ENCODE measurements at regions not wholly inside any gene's neighbourhood (a gene's known extent, or its start where the extent isn't known, plus 50 kb on each side); places are given as distances from the start of the nearest gene placed in this dataset.

DNA sequence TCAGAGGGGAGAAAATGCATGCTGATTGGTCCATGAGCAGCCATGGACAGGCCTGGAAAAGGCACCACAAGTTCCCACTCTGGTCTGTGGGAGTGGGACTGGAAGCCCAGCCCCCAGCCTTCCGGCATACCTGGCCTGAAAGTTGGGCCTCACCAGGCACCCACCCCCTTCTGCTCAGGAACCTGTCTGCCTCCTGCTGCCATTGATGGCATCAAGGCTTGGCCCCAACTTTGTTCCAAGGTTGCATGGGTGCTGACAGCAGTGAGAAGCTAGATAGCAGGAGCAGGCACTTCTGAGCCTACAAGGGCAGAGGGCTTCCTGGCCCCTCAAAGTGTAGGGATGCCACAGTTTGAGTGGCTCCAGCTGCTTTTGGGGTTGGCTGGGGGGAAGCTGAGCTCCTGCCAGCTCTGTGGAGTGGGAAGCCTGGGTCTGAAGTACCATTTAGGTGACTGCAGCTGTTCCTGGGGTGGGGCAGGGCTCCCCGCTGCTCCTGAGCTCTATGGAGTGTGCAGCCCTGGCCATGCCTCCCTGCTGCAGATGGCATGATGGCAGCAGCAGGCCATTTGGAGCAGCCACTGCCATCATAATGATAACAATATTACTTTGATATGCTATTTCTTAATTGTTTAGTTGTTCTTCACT, 1054.1 kb upstream of the GBE1 start:
- in situ Hi-C loops (cut with HindIII; ENCODE audit: low sequenced_read_pairs) = no loop called here
- TF ChIP-seq, protein P1, sequence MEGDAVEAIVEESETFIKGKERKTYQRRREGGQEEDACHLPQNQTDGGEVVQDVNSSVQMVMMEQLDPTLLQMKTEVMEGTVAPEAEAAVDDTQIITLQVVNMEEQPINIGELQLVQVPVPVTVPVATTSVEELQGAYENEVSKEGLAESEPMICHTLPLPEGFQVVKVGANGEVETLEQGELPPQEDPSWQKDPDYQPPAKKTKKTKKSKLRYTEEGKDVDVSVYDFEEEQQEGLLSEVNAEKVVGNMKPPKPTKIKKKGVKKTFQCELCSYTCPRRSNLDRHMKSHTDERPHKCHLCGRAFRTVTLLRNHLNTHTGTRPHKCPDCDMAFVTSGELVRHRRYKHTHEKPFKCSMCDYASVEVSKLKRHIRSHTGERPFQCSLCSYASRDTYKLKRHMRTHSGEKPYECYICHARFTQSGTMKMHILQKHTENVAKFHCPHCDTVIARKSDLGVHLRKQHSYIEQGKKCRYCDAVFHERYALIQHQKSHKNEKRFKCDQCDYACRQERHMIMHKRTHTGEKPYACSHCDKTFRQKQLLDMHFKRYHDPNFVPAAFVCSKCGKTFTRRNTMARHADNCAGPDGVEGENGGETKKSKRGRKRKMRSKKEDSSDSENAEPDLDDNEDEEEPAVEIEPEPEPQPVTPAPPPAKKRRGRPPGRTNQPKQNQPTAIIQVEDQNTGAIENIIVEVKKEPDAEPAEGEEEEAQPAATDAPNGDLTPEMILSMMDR (IDR thresholded peaks at IDR 0.05; ENCODE audit: low read depth, low read length, missing control alignments) = no peak
- no peak overlapping the region for H3K4me3 ChIP-seq (ENCODE audit: low read depth, low read length)
- DNase-seq (ENCODE audit: low read depth) = no peak

- in situ Hi-C loops (cut with HindIII; ENCODE audit: low sequenced_read_pairs) = no loop called here
- no peak for DNase-seq (ENCODE audit: low read depth)
- H3K4me3 ChIP-seq (ENCODE audit: low read depth, low read length) = no peak overlapping the region
- TF ChIP-seq, protein P1 (IDR thresholded peaks at IDR 0.05; ENCODE audit: low read depth, low read length, missing control alignments) = no peak
These were observed 1053.2 kb upstream of the GBE1 start for GRCh38 chr3:82814660-82815059.

DNA sequence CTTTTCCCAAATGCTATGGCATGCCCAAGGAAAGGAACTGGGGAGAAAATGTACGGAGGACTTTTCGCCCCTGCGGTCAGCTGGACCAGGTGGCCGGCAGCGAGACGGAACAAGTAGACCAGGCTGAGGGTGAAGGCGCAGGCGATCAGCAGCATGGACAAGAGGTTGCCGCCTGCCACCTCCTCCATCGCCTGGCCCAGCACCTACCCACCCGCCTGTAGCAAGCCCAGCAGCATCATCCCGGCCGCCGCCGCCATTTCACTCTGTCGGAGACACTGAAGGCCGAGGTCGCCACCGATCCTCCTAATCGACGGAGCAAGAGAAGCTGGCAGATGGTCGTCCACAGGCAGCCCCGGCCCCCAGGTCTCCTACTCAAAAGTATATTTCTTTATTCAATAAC, 1046.3 kb upstream of the GBE1 start:
- TF ChIP-seq, protein P1 (IDR thresholded peaks at IDR 0.05; ENCODE audit: low read depth, low read length, missing control alignments) = no peak
- no peak overlapping the region for H3K4me3 ChIP-seq (ENCODE audit: low read depth, low read length)
- in situ Hi-C loops (cut with HindIII; ENCODE audit: low sequenced_read_pairs) = no loop called here
- DNase-seq (ENCODE audit: low read depth) = no peak

DNA sequence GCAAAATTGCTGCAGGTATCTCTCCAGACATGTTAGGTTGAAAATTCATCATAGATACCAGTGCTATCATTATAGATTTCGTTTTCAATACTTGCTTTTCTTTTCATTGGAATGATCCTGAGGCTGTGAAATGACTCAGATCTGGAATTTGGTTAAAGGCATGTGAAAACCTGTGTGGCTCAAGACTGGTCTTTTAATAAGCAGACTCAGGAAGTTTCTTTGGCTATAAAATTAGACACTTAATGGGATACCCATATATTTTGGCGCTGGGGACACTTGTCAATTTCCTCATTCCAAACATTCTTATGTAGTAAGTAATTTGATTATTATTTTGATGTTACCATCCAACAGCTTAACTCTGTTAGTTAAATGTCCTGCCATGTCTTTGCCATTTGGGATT, 1041.1 kb upstream of the GBE1 start:
- in situ Hi-C loops (cut with HindIII; ENCODE audit: low sequenced_read_pairs) = no loop called here
- no peak overlapping the region for H3K4me3 ChIP-seq (ENCODE audit: low read depth, low read length)
- TF ChIP-seq, protein P1 (IDR thresholded peaks at IDR 0.05; ENCODE audit: low read depth, low read length, missing control alignments) = no peak
- DNase-seq (ENCODE audit: low read depth) = no peak

DNA sequence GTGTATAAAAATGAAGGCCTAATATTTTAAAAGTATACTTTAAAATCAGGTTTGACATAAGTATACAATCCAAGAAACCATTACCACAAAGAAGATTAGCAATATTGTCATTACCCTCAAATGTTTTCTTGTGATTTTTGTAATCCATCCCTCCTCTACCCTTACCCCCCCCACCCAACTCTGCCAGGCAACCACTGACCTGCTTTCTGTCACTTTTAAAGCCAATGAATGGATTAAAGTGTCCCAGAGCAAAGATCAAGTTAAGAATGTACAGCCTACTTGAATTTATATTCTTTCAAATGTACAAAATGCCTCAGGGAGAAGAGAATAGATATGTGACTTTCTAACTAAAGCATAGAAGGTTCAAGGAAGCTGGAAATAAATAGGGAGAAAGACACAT, 1038.8 kb upstream of the GBE1 start:
- no peak for DNase-seq (ENCODE audit: low read depth)
- in situ Hi-C loops (cut with HindIII; ENCODE audit: low sequenced_read_pairs) = no loop called here
- H3K4me3 ChIP-seq (ENCODE audit: low read depth, low read length) = no peak overlapping the region
- TF ChIP-seq, protein P1 (IDR thresholded peaks at IDR 0.05; ENCODE audit: low read depth, low read length, missing control alignments) = no peak

DNA sequence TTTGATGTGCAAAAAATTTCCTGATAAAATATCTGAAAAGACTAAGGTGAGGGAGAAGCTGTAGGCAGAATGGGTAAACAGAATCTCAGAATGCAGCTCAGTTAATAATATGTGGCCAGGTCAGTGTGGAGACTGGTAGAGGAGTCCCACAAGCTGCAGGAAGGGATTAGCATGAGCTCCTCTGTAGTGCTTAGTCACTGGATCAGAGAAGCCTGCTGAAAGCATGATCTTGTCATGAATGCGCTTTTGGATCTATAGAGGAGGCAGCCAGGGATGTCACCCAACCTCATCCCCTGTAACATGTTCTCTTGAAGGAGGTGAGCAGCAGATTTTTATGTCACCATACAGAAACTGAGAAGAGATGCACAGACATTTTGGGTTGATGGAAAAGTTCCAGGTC, 1035.3 kb upstream of the GBE1 start:
- no peak for DNase-seq (ENCODE audit: low read depth)
- in situ Hi-C loops (cut with HindIII; ENCODE audit: low sequenced_read_pairs) = no loop called here
- TF ChIP-seq, protein P1 (IDR thresholded peaks at IDR 0.05; ENCODE audit: low read depth, low read length, missing control alignments) = no peak
- H3K4me3 ChIP-seq (ENCODE audit: low read depth, low read length) = no peak overlapping the region
